Left ventricle myocardium superior (tissue), 1 donor: ENCODE measurements at regions not wholly inside any gene's neighbourhood (a gene's known extent, or its start where the extent isn't known, plus 50 kb on each side); places are given as distances from the start of the nearest gene placed in this dataset.
A peak's percentile ranks its signal among the peaks of the same experiment; 100 is the strongest.

Experiments
- ATAC-seq: fragments of 200-7000 bp; cut with Tn5 transposase; one replicate; pipeline ENCODE4 v1.9.1; 2020; ENCODE audit warnings: mild to moderate bottlenecking, moderate library complexity
- DNase-seq: peaks from one replicate; pipeline ENCODE4 v3.0.0-alpha.2; 2020
- intact Hi-C: fragments of 100-400 bp; cut with micrococcal nuclease; formaldehyde crosslinking; loops from one replicate; pipeline ENCODE4 v1.11.0; 2022
- donor health status: DM: no; HTN: yes; CAD: no; lungs with severe emphysema.

DNA sequence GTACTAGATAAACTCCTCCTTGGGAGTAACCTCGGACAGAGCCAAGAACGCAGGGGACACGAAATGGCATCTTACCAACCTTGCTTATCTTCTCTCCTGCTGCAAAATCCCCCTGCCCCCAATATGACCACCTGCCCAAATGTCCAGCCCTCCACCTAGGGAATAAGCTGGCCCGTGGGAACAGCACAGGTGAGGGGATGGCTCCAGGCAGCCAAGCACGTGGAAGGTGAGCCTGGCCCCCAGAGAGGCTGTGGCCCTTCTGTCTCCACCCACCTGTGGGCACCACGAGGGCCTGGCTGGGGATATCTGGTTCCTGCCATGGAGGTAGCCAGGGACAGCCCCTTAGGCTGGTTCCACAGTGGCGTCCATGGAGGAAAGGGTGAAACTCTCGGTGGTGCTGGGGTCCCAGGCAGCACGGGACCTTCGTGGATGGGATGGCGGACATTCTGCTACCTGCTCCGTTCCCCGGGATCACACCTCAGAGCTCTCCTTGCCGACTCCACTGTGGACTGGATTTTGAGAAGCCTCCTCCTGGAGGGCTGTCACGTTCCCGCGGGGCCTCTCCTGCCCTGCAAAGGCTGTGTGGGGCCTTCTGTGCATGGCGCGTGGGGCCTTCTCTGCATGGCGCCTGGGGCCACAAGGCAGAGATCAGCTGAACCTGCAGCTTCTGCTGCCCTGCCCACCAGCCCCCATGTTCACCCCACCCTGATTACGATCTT is 388.5 kb upstream of the TNRC6C start:
- intact Hi-C loops: no loop called here
- ATAC-seq (no peak), DNase-seq (no peak)

DNA sequence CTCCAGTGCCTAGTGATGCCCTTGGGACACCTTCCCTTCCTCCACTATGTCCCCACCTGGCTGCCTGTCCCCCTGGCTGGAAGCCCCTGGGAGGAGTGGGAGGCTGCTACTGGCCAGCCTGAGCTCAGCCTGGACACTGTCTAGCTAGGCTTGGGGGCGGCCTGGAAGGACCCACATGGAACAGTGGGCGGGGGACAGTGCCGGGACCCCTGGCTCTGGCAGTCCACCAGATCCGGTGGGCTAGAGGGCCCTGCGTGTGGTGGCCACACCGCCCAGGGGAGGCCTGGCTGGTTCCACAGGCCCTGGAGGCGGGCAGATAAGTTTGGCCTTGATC is 388.0 kb upstream of the TNRC6C start:
- ATAC-seq (no peak), DNase-seq (no peak)
- intact Hi-C loops: no loop called here

- intact Hi-C loops: no loop called here
- peak; percentile 50 for ATAC-seq
- DNase-seq: no peak
These were observed 387.1 kb upstream of the TNRC6C start for GRCh38 chr17:77571155-77571981.

GRCh38 chr17:77572065-77572601 is 386.4 kb upstream of the TNRC6C start:
- DNase-seq: no peak
- intact Hi-C loops: no loop called here
- peak; percentile 58 for ATAC-seq

DNA sequence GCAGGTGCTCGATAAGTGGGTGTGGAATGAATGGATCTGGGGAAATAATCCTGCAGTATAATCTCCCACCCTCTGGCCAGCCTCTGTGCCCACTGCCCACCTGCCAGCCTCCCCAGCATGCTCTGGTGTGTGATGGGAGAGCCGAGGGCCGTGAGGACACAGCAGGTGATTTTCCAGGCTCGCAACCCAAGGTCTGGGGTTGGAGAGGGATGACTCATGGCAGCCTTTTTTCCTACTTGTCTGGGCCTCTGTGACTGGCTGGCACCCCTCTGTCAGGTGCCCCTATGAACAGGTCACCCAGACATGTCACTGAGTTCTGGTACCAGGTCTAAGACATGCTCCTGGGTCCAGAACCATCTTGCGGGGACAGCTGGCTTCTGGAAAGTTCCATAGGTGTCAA is 385.7 kb upstream of the TNRC6C start:
- intact Hi-C loops: no loop called here
- ATAC-seq (no peak), DNase-seq (no peak)

DNA sequence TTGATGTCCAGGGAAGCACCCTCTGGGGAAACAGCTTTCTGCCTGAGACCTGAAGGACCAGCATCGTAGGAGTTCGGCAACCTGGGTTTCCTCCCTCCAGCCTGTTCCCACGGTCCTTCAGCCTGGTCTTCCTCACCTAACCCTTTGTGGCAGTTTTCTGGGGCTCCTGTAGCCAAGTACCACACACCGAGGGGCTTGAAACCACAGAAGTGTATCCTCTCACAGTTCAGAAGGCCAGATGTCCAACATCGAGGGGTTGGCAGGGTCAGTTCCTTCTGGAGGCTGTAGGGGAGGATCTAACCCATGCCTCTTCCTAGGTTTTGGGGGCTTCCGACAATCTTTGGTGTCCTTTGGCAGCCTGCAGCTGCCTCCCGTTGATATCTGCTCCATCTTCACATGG is 381.0 kb upstream of the TNRC6C start:
- DNase-seq (no peak), ATAC-seq (no peak)
- intact Hi-C loops: no loop called here

GRCh38 chr17:77579131-77579530 is 379.4 kb upstream of the TNRC6C start:
- DNase-seq (no peak), ATAC-seq (no peak)
- intact Hi-C loops: no loop called here

DNA sequence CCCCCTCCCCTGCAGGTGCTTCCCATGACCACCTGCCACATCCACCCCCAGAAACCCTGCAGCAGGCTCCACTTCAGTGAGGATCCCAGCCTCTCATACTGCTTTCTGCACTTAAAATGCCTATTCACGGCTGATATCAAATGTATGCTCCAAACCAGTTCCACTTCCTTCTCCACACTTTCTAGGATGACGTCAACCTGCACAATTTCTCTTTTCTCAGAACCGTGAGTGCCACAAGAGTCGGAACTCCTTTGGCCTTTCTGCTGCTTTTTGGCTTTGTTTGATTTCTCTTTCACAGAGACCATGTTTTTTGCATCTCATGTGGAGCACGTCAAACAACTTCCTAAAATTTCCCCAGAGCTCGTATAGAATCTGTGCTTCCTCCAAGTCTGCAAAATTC is 378.8 kb upstream of the TNRC6C start:
- DNase-seq (no peak), ATAC-seq (no peak)
- intact Hi-C loops: no loop called here

- DNase-seq (no peak), ATAC-seq (no peak)
- intact Hi-C loops: no loop called here
These were observed 377.8 kb upstream of the TNRC6C start for GRCh38 chr17:77580531-77581270.

- DNase-seq: no peak
- ATAC-seq: peak; percentile 89
- intact Hi-C loops: no loop called here
These were observed 377.0 kb upstream of the TNRC6C start for GRCh38 chr17:77581480-77581879.

GRCh38 chr17:77585142-77585860 is 373.2 kb upstream of the TNRC6C start:
- intact Hi-C loops: no loop called here
- DNase-seq (no peak), ATAC-seq (no peak)

DNA sequence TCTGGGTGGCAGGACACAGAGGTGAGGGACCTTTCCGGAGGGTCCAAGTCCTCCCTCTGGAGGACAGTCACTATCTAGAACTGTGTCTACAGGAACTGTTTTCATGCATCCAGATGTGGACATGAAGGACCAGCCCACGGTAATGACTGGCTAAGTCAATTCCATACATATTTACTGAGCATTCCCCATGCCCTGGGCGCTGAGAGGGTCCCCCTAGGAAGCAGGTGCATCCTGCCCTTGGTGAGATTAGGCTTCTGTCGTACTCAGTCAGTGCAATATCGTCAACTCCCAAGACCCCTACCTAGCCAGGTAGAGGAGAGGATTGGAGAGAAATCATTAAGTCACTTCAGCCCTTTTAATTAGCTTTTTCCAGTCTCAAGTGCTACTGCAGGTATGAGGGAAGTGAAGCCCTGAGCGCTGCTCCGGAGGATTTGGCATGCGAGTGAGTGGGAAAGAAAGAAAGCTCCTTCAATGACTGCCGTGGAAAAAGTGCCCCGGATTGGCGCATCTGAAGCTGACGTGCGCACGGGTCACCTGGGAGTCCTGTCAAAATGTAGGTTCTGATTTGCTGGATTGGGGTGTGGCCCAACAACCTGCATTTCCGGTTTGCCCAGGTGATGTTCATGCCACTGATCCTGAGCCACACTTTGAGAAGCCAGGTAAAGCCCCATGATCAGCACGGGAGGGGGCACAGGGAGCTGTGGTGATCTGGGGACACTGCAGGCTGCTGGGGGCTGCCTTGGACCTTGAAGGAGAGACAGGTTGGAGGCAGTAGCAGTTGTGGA is 367.4 kb upstream of the TNRC6C start:
- ATAC-seq: no peak
- no peak for DNase-seq
- intact Hi-C loops: no loop called here

DNA sequence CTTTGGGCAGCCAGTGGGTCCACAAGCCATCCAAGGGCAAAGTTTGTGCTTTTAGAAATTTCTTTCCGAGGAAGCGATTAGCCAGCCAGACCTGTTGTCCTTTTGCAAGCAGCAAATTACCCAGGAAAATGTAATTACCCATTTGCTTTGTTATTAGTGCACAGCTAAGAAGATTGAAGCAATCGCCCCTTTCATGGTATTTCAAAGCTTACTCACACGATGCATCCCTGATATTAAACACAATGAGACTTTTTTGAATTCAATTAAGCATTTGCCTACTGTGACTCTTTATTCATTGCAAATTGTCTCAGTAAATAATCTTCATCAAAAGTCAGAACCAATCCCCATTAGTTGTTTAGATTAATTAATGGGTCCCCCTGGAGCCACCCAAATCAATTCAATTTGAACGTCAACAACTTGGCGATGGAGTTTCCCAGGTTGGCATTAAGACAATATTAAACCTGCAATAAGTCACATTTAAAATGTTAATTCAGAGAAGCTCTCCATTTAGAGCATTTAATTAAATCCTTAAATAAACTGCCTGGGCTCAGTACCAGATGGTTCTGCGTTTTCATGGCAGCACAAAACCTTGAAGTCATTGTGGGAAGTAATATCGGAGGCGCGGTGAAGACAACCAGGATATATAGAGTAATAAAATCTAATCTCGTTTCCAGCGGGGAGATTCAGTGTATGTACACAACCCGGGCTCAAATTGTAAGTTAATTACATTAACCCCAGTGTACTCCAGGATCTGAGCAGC is 366.2 kb upstream of the TNRC6C start:
- ATAC-seq (no peak), DNase-seq (no peak)
- intact Hi-C loops: no loop called here

GRCh38 chr17:77593081-77593480 is 365.4 kb upstream of the TNRC6C start:
- DNase-seq (no peak), ATAC-seq (no peak)
- intact Hi-C loops: no loop called here

GRCh38 chr17:77594416-77595209 is 363.9 kb upstream of the TNRC6C start:
- ATAC-seq: no peak
- DNase-seq: no peak
- intact Hi-C loops: no loop called here

DNA sequence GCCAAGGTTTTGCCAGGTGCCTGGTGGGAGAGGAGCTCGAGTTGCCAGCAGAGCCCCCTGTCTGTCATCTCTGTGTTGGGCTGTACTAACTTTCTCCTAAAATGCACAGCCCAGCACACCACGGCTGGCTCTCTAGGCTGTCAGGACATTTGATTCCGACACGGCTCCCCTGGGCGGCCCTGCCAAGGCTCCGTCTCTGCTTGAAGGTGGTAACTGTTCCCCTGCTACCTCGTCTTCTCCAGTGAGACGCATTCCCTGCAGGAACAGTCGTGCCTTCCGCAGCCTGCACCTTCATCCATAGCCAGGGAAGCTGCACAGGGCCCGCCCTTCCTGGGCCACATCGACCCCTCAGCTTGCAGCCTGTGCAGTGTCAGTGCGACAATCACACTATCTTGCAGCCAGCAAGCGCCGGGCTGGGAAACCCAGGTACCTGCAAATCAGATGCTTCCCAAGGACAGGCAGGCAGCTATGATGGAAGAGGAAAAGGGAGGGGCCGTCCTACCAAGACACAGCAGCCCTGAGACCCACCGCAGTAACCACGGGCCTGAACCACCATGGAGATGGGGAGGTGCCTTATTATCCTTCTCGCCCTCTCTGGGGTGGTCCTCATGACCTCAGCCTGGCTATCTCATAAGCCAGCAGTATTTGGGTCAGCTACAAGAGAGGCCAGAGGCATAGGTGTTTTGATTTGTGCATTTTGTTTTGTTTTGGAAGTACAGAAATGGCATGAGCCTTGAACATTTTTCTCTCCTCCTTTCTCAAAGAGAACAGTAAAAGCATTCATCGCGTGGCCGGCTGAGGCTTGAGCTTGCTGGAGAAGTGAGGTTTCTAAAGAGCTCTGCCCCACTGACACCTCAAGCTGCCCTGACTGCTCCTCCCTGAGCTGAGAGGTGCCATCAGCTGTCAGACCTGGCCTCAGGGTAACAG is 361.7 kb upstream of the TNRC6C start:
- ATAC-seq: no peak
- DNase-seq: no peak
- intact Hi-C loops: no loop called here
